Esophagus muscularis mucosa (tissue), 4 donors: ENCODE measurements at regions not wholly inside any gene's neighbourhood (a gene's known extent, or its start where the extent isn't known, plus 50 kb on each side); places are given as distances from the start of the nearest gene placed in this dataset.

Experiments
- EP300 ChIP-seq: sonication (generic); formaldehyde crosslinking; IDR thresholded peaks from one replicate; pipeline ENCODE4 v1.6.1; 2017; ENCODE audit warnings: antibody characterized with exemption
- POLR2A ChIP-seq: fragments of 450-650 bp; IDR thresholded peaks from one replicate; pipeline ENCODE4 v1.6.1; 2017; ENCODE audit warnings: antibody characterized with exemption, moderate library complexity, mild to moderate bottlenecking, low read depth
- POLR2AphosphoS5 ChIP-seq, 2 donors: sonication (generic); formaldehyde crosslinking; IDR thresholded peaks; one replicate each; pipeline ENCODE4 v1.6.1; 2017; ENCODE audit warnings: antibody characterized with exemption in 2 of 2
- TF ChIP-seq, protein P1 (sequence below), 3 experiments: fragments of 200-600 bp in 2 of 3; fragments of 450-650 bp in 1 of 3; sonication (generic) in 2 of 3; IDR thresholded peaks; one replicate each; pipeline ENCODE4 v1.5.1; 2017 to 2019; ENCODE audit warnings: antibody characterized with exemption in 3 of 3, mild to moderate bottlenecking in 2 of 3, moderate library complexity in 1 of 3

DNA sequence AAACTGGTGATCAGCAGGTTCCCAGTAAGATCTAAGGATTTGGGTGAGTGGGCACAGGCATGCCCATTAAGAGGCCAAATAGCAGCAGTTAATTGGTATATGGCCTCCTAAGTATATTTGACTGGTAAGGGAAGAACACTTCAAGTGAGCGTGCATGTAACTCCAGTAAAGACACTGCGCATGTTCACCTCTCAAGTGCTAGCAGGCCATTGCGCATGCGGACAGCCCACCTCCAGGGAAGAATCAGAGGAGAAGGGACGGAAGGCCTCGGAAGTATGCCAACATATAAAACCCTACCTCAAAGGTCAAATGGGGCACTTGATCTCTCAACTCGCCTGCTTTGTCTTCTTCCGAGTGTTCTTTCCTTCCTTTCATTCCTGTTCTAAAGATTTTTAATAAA is 118.0 kb downstream of the ARL5B start:
- TF ChIP-seq EP300 (no peak), POLR2AphosphoS5 (IDR thresholded peaks at IDR 0.05) (no peak), POLR2A (no peak)
- TF ChIP-seq, protein P1, sequence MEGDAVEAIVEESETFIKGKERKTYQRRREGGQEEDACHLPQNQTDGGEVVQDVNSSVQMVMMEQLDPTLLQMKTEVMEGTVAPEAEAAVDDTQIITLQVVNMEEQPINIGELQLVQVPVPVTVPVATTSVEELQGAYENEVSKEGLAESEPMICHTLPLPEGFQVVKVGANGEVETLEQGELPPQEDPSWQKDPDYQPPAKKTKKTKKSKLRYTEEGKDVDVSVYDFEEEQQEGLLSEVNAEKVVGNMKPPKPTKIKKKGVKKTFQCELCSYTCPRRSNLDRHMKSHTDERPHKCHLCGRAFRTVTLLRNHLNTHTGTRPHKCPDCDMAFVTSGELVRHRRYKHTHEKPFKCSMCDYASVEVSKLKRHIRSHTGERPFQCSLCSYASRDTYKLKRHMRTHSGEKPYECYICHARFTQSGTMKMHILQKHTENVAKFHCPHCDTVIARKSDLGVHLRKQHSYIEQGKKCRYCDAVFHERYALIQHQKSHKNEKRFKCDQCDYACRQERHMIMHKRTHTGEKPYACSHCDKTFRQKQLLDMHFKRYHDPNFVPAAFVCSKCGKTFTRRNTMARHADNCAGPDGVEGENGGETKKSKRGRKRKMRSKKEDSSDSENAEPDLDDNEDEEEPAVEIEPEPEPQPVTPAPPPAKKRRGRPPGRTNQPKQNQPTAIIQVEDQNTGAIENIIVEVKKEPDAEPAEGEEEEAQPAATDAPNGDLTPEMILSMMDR (IDR thresholded peaks at IDR 0.05) = no peak
